WTC11 (cell line): ENCODE measurements at regions not wholly inside any gene's neighbourhood (a gene's known extent, or its start where the extent isn't known, plus 50 kb on each side); places are given as distances from the start of the nearest gene placed in this dataset.

ENCODE experiments used
- ATAC-seq: fragments of 200-7000 bp; cut with Tn5 transposase; 2 replicates; pipeline ENCODE4 v1.10.0; 2021; ENCODE audit warnings: mild to moderate bottlenecking, moderate library complexity
- CTCF ChIA-PET: fragments of 300-600 bp; sonication (Branson Sonifier 250); formaldehyde crosslinking; loops from one replicate; lab custom pipeline; 2021; ENCODE audit warnings: antibody characterized with exemption; lab: Charles Lee
- POLR2A ChIA-PET: fragments of 350-600 bp; sonication (Branson Sonifier 250); formaldehyde crosslinking; loops from one replicate; lab custom pipeline; 2021; ENCODE audit warnings: antibody characterized with exemption; lab: Charles Lee
- DNase-seq: peaks from one replicate; pipeline ENCODE4 v3.0.0; 2021; ENCODE audit warnings: low spot score
- H3K27ac Mint-ChIP-seq: 2 replicates; pipeline ENCODE4 v1.8.0; 2021; ENCODE audit warnings: mixed read lengths
- H3K27me3 Mint-ChIP-seq: 2 replicates; pipeline ENCODE4 v1.8.0; 2021; ENCODE audit warnings: low read depth, mild to moderate bottlenecking, moderate library complexity, mixed read lengths
- H3K36me3 Mint-ChIP-seq: 2 replicates; pipeline ENCODE4 v1.8.0; 2021; ENCODE audit warnings: mixed read lengths
- H3K4me1 Mint-ChIP-seq: 2 replicates; pipeline ENCODE4 v1.8.0; 2022; ENCODE audit warnings: mixed read lengths
- H3K4me3 Mint-ChIP-seq: 2 replicates; pipeline ENCODE4 v1.8.0; 2021; ENCODE audit warnings: mild to moderate bottlenecking, moderate library complexity, mixed read lengths
- H3K9me3 Mint-ChIP-seq: 2 replicates; pipeline ENCODE4 v1.8.0; 2021; ENCODE audit warnings: mixed read lengths
- ATF1 ChIP-seq: sonication (generic); formaldehyde crosslinking; IDR thresholded peaks from 2 replicates; pipeline ENCODE4 v1.8.1; 2023; ENCODE audit warnings: mild to moderate bottlenecking, moderate library complexity, missing genetic modification reagents
- E2F1 ChIP-seq: sonication (generic); formaldehyde crosslinking; IDR thresholded peaks from 2 replicates; pipeline ENCODE4 v1.8.0; 2022; ENCODE audit warnings: mild to moderate bottlenecking, missing genetic modification reagents
- E2F4 ChIP-seq: sonication (generic); formaldehyde crosslinking; IDR thresholded peaks from 2 replicates; pipeline ENCODE4 v1.8.1; 2022; ENCODE audit warnings: low read depth, mild to moderate bottlenecking, moderate library complexity, missing genetic modification reagents, borderline replicate concordance
- ERG ChIP-seq: fragments of 250-450 bp; sonication (Bioruptor Pico); IDR thresholded peaks from 2 replicates; pipeline ENCODE4 v1.8.0; 2021; ENCODE audit warnings: mild to moderate bottlenecking
- FOXK1 ChIP-seq: sonication (generic); formaldehyde crosslinking; IDR thresholded peaks from 2 replicates; pipeline ENCODE4 v1.8.0; 2022; ENCODE audit warnings: mild to moderate bottlenecking, moderate library complexity, missing genetic modification reagents
- GRHL2 ChIP-seq: fragments of 250-450 bp; sonication (Bioruptor Pico); IDR thresholded peaks from 2 replicates; pipeline ENCODE4 v1.8.0; 2022; ENCODE audit warnings: mild to moderate bottlenecking, moderate library complexity; ENCODE audit not compliant: insufficient replicate concordance, severe bottlenecking
- HMGXB4 ChIP-seq: sonication (generic); formaldehyde crosslinking; IDR thresholded peaks from 2 replicates; pipeline ENCODE4 v1.8.1; 2023; ENCODE audit warnings: mild to moderate bottlenecking, moderate library complexity, missing genetic modification reagents
- IRF2 ChIP-seq: sonication (generic); formaldehyde crosslinking; IDR thresholded peaks from 2 replicates; pipeline ENCODE4 v1.8.0; 2022; ENCODE audit warnings: low read depth, missing genetic modification reagents, borderline replicate concordance
- JAZF1 ChIP-seq: fragments of 250-450 bp; sonication (Bioruptor Pico); IDR thresholded peaks from 2 replicates; pipeline ENCODE4 v1.9.0; 2021; ENCODE audit warnings: moderate library complexity, mild to moderate bottlenecking, inconsistent platforms
- NFATC4 ChIP-seq: fragments of 250-450 bp; sonication (Bioruptor Pico); IDR thresholded peaks from 2 replicates; pipeline ENCODE4 v1.9.0; 2021; ENCODE audit warnings: mild to moderate bottlenecking
- NFYB ChIP-seq: sonication (generic); formaldehyde crosslinking; conservative IDR thresholded peaks from 2 replicates; pipeline ENCODE4 v1.8.0; 2022; ENCODE audit warnings: low read depth, missing genetic modification reagents
- NR3C1 ChIP-seq: sonication (generic); formaldehyde crosslinking; conservative IDR thresholded peaks from 2 replicates; pipeline ENCODE4 v1.8.1; 2023; ENCODE audit warnings: low read depth, mild to moderate bottlenecking, missing genetic modification reagents
- RELA ChIP-seq: sonication (generic); formaldehyde crosslinking; IDR thresholded peaks from 2 replicates; pipeline ENCODE4 v1.8.1; 2022; ENCODE audit warnings: missing genetic modification reagents, mild to moderate bottlenecking, borderline replicate concordance
- SMAD3 ChIP-seq: sonication (generic); formaldehyde crosslinking; IDR thresholded peaks from 2 replicates; pipeline ENCODE4 v1.8.0; 2022; ENCODE audit warnings: missing genetic modification reagents, mild to moderate bottlenecking, borderline replicate concordance
- SP1 ChIP-seq: sonication (generic); formaldehyde crosslinking; conservative IDR thresholded peaks from 2 replicates; pipeline ENCODE4 v1.8.1; 2022; ENCODE audit warnings: missing genetic modification reagents
- STAT6 ChIP-seq: sonication (generic); formaldehyde crosslinking; conservative IDR thresholded peaks from 2 replicates; pipeline ENCODE4 v1.8.1; 2023; ENCODE audit warnings: mild to moderate bottlenecking, low read depth, missing genetic modification reagents, moderate library complexity
- TEAD4 ChIP-seq: sonication (generic); formaldehyde crosslinking; IDR thresholded peaks from 2 replicates; pipeline ENCODE4 v1.8.0; 2022; ENCODE audit warnings: mild to moderate bottlenecking, missing genetic modification reagents
- ZMAT4 ChIP-seq: fragments of 250-450 bp; sonication (Bioruptor Pico); IDR thresholded peaks from 2 replicates; pipeline ENCODE4 v1.9.0; 2021; ENCODE audit warnings: mild to moderate bottlenecking
- ZNF121 ChIP-seq: sonication (generic); formaldehyde crosslinking; IDR thresholded peaks from 2 replicates; pipeline ENCODE4 v1.8.0; 2023; ENCODE audit warnings: missing genetic modification reagents
- ZNF138 ChIP-seq: sonication (generic); formaldehyde crosslinking; conservative IDR thresholded peaks from 2 replicates; pipeline ENCODE4 v1.8.1; 2022; ENCODE audit warnings: mild to moderate bottlenecking, moderate library complexity, missing genetic modification reagents
- ZNF219 ChIP-seq: sonication (generic); formaldehyde crosslinking; IDR thresholded peaks from 2 replicates; pipeline ENCODE4 v1.8.0; 2023; ENCODE audit warnings: missing genetic modification reagents, mild to moderate bottlenecking, borderline replicate concordance
- ZNF232 ChIP-seq: sonication (generic); formaldehyde crosslinking; IDR thresholded peaks from 2 replicates; pipeline ENCODE4 v1.8.0; 2022; ENCODE audit warnings: mild to moderate bottlenecking, missing genetic modification reagents
- ZNF317 ChIP-seq: sonication (generic); formaldehyde crosslinking; IDR thresholded peaks from 2 replicates; pipeline ENCODE4 v1.8.1; 2023; ENCODE audit warnings: low read depth, mild to moderate bottlenecking, moderate library complexity, missing genetic modification reagents, borderline replicate concordance
- ZNF396 ChIP-seq: fragments of 250-450 bp; sonication (Bioruptor Pico); IDR thresholded peaks from 2 replicates; pipeline ENCODE4 v1.8.0; 2021; ENCODE audit warnings: mild to moderate bottlenecking, moderate library complexity, borderline replicate concordance
- ZNF671 ChIP-seq: fragments of 250-450 bp; sonication (Bioruptor Pico); IDR thresholded peaks from 2 replicates; pipeline ENCODE4 v1.8.0; 2021; ENCODE audit warnings: mild to moderate bottlenecking
- TF ChIP-seq, protein P1 (sequence below): fragments of 250-450 bp; sonication (Bioruptor Pico); IDR thresholded peaks from 2 replicates; pipeline ENCODE4 v1.9.0; 2021; ENCODE audit warnings: moderate library complexity, mild to moderate bottlenecking, inconsistent platforms, borderline replicate concordance
- TF ChIP-seq, protein P2 (sequence below): sonication (generic); formaldehyde crosslinking; IDR thresholded peaks from 2 replicates; pipeline ENCODE4 v1.8.1; 2022; ENCODE audit warnings: low read depth, missing genetic modification reagents, borderline replicate concordance

GRCh38 chrX:129006491-129006890, 516.8 kb downstream of the SMARCA1 start:
- ChIA-PET POLR2A (no interaction called here), CTCF (interaction anchor here (0.6 kb wide), 1 partner anchor 9 kb away, joined by 3 read pairs; no protein-coding TSS in a partner anchor)
- Mint-ChIP-seq H3K36me3 (no peaks in the 10 kb centered on the region), H3K27ac (no peak overlapping the region), H3K4me3 (no peak overlapping the region), H3K9me3 (peaks cover 4% of the 10 kb centered on the region; the same call in 1 of the 2 replicates), H3K4me1 (peaks cover 14% of the 10 kb centered on the region), H3K27me3 (no peaks in the 10 kb centered on the region)
- DNase-seq (no peak), ATAC-seq (no peak)
- TF ChIP-seq NR3C1 (no peak), E2F4 (CRISPR knock-in tag) (no peak), GRHL2 (CRISPR knock-in tag) (no peak), ATF1 (CRISPR knock-in tag) (no peak), ZNF317 (CRISPR knock-in tag) (no peak), JAZF1 (CRISPR knock-in tag) (no peak), ZNF219 (no peak), ZNF121 (CRISPR knock-in tag) (no peak), ZNF232 (CRISPR knock-in tag) (no peak), FOXK1 (no peak), IRF2 (CRISPR knock-in tag) (no peak), ERG (CRISPR knock-in tag) (no peak)
- TF ChIP-seq, protein P1, sequence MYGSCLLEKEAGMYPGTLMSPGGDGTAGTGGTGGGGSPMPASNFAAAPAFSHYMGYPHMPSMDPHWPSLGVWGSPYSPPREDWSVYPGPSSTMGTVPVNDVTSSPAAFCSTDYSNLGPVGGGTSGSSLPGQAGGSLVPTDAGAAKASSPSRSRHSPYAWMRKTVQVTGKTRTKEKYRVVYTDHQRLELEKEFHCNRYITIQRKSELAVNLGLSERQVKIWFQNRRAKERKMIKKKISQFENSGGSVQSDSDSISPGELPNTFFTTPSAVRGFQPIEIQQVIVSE = no peak
- TF ChIP-seq, protein P2, sequence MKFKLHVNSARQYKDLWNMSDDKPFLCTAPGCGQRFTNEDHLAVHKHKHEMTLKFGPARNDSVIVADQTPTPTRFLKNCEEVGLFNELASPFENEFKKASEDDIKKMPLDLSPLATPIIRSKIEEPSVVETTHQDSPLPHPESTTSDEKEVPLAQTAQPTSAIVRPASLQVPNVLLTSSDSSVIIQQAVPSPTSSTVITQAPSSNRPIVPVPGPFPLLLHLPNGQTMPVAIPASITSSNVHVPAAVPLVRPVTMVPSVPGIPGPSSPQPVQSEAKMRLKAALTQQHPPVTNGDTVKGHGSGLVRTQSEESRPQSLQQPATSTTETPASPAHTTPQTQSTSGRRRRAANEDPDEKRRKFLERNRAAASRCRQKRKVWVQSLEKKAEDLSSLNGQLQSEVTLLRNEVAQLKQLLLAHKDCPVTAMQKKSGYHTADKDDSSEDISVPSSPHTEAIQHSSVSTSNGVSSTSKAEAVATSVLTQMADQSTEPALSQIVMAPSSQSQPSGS = no peak

- H3K9me3 Mint-ChIP-seq = peaks cover 9% of the 10 kb centered on the region
- CTCF ChIA-PET = no interaction called here
- ATAC-seq = no peak
- TF ChIP-seq RELA (CRISPR knock-in tag) (no peak), E2F1 (no peak), NFYB (CRISPR knock-in tag) (no peak), NFATC4 (CRISPR knock-in tag) (no peak), SP1 (CRISPR knock-in tag) (no peak), ZMAT4 (CRISPR knock-in tag) (no peak), ZNF138 (CRISPR knock-in tag) (no peak), SMAD3 (no peak), ZNF396 (CRISPR knock-in tag) (no peak), STAT6 (CRISPR knock-in tag) (no peak), ZNF671 (CRISPR knock-in tag) (no peak), HMGXB4 (no peak), ZNF232 (CRISPR knock-in tag) (no peak), TEAD4 (CRISPR knock-in tag) (no peak)
Measured at GRCh38 chrX:129000797-129001196, 522.5 kb downstream of the SMARCA1 start.

More at GRCh38 chrX:129000797-129001196, 522.5 kb downstream of the SMARCA1 start:
- Mint-ChIP-seq H3K4me3 (no peak overlapping the region), H3K4me1 (peaks cover 8% of the 10 kb centered on the region), H3K27me3 (no peaks in the 10 kb centered on the region), H3K36me3 (no peaks in the 10 kb centered on the region; the same call in 1 of the 2 replicates), H3K27ac (no peak overlapping the region)
- no peak for DNase-seq
- POLR2A ChIA-PET = no interaction called here
